Neural progenitor cell (in vitro differentiated cells): ENCODE measurements at regions not wholly inside any gene's neighbourhood (a gene's known extent, or its start where the extent isn't known, plus 50 kb on each side); places are given as distances from the start of the nearest gene placed in this dataset.

ENCODE experiments used
- DNase-seq: peaks from one replicate; pipeline ENCODE4 v3.0.0-alpha.2; 2016; ENCODE audit warnings: low spot score
- H2AFZ ChIP-seq: fragments of 200-600 bp; sonication (generic); replicated peaks from 2 replicates; pipeline ENCODE4 v1.6.1; 2016; ENCODE audit warnings: antibody characterized with exemption
- H3F3A ChIP-seq: fragments of 200-600 bp; sonication (generic); 2 replicates; pipeline ENCODE4 v1.6.1; 2016; ENCODE audit warnings: antibody characterized with exemption, low read depth
- H3K27ac ChIP-seq: fragments of 200-600 bp; sonication (generic); 2 replicates; pipeline ENCODE4 v1.5.1; 2016; ENCODE audit warnings: mild to moderate bottlenecking
- H3K27me3 ChIP-seq: fragments of 200-600 bp; sonication (generic); 2 replicates; pipeline ENCODE4 v1.6.1; 2016; ENCODE audit warnings: mild to moderate bottlenecking, moderate library complexity
- H3K36me3 ChIP-seq: fragments of 200-600 bp; sonication (generic); 2 replicates; pipeline ENCODE4 v1.5.1; 2016
- H3K4me1 ChIP-seq: fragments of 200-600 bp; sonication (generic); 2 replicates; pipeline ENCODE4 v1.6.1; 2016; ENCODE audit warnings: mixed run types
- H3K4me2 ChIP-seq: fragments of 200-600 bp; sonication (generic); 2 replicates; pipeline ENCODE4 v1.6.1; 2016
- H3K4me3 ChIP-seq: fragments of 200-600 bp; sonication (generic); 2 replicates; pipeline ENCODE4 v1.5.1; 2016
- H3K79me2 ChIP-seq: fragments of 200-600 bp; sonication (generic); 2 replicates; pipeline ENCODE4 v1.6.1; 2016; ENCODE audit warnings: low read depth
- H3K9ac ChIP-seq: fragments of 200-600 bp; sonication (generic); 2 replicates; pipeline ENCODE4 v1.6.1; 2016
- H3K9me3 ChIP-seq: fragments of 200-600 bp; sonication (generic); 2 replicates; pipeline ENCODE4 v1.5.1; 2016; ENCODE audit warnings: low read depth
- H4K20me1 ChIP-seq: fragments of 200-600 bp; sonication (generic); 2 replicates; pipeline ENCODE4 v1.6.1; 2016; ENCODE audit warnings: low read depth
- H3K27ac Mint-ChIP-seq: 3 replicates; pipeline ENCODE4 v1.8.0; 2021; ENCODE audit warnings: mixed read lengths
- H3K27me3 Mint-ChIP-seq: 2 replicates; pipeline ENCODE4 v1.8.0; 2022; ENCODE audit warnings: low read depth, mild to moderate bottlenecking, inconsistent platforms, moderate library complexity, mixed read lengths; ENCODE audit not compliant: insufficient read depth
- H3K36me3 Mint-ChIP-seq: 3 replicates; pipeline ENCODE4 v1.8.0; 2021; ENCODE audit warnings: mixed read lengths
- H3K4me1 Mint-ChIP-seq: 3 replicates; pipeline ENCODE4 v1.8.0; 2021; ENCODE audit warnings: mixed read lengths
- H3K4me3 Mint-ChIP-seq: 3 replicates; pipeline ENCODE4 v1.8.0; 2021; ENCODE audit warnings: mild to moderate bottlenecking, moderate library complexity, mixed read lengths
- H3K9me3 Mint-ChIP-seq: 3 replicates; pipeline ENCODE4 v1.8.0; 2020; ENCODE audit warnings: mixed read lengths
- EZH2 ChIP-seq: fragments of 200-600 bp; sonication (generic); IDR thresholded peaks from 2 replicates; pipeline ENCODE4 v1.6.1; 2017; ENCODE audit warnings: antibody characterized with exemption, mild to moderate bottlenecking, moderate library complexity
- EZH2phosphoT487 ChIP-seq: fragments of 200-600 bp; sonication (generic); IDR thresholded peaks from 2 replicates; pipeline ENCODE4 v1.6.1; 2017; ENCODE audit warnings: antibody characterized with exemption
- TF ChIP-seq, protein P1 (sequence below): fragments of 200-600 bp; sonication (generic); IDR thresholded peaks from 2 replicates; pipeline ENCODE4 v1.5.1; 2017; ENCODE audit warnings: antibody characterized with exemption, mild to moderate bottlenecking

DNA sequence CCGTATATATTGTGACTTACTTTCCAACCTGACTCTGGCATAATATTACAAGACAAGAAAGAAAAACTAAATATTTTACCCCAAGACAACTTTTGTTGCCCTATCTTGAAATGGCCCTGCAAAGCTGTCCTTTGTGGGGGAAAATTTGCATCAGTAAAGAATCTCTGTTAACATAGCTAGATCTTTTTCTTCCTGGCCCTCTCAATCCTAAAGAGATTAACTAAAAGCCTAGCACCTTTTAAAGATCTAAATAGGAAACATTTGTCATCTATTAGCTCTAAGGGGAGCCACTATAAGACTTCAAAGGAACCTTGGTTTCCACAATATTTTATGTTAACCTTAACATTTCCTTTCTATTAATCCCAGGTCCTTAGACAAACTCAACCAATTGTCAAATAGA lies 199.0 kb upstream of the SLITRK3 start:
- Histone ChIP-seq H3K79me2 (no peaks in the 10 kb centered on the region), H3K9ac (no peak overlapping the region), H4K20me1 (no peaks in the 10 kb centered on the region), H3K27me3 (no peaks in the 10 kb centered on the region), H3K4me3 (no peak overlapping the region), H3F3A (no peaks in the 10 kb centered on the region), H3K36me3 (no peaks in the 10 kb centered on the region), H3K4me2 (no peak overlapping the region), H3K9me3 (no peaks in the 10 kb centered on the region), H3K4me1 (peaks cover 5% of the 10 kb centered on the region), H3K27ac (no peak overlapping the region), H2AFZ (no peak overlapping the region)
- H3K4me1 Mint-ChIP-seq: no peaks in the 10 kb centered on the region
- no peak overlapping the region for H3K27ac Mint-ChIP-seq
- no peak for DNase-seq
- H3K27me3 Mint-ChIP-seq: peaks cover 2% of the 10 kb centered on the region
- TF ChIP-seq, protein P1, sequence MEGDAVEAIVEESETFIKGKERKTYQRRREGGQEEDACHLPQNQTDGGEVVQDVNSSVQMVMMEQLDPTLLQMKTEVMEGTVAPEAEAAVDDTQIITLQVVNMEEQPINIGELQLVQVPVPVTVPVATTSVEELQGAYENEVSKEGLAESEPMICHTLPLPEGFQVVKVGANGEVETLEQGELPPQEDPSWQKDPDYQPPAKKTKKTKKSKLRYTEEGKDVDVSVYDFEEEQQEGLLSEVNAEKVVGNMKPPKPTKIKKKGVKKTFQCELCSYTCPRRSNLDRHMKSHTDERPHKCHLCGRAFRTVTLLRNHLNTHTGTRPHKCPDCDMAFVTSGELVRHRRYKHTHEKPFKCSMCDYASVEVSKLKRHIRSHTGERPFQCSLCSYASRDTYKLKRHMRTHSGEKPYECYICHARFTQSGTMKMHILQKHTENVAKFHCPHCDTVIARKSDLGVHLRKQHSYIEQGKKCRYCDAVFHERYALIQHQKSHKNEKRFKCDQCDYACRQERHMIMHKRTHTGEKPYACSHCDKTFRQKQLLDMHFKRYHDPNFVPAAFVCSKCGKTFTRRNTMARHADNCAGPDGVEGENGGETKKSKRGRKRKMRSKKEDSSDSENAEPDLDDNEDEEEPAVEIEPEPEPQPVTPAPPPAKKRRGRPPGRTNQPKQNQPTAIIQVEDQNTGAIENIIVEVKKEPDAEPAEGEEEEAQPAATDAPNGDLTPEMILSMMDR: no peak
- no peak for TF ChIP-seq EZH2phosphoT487
- TF ChIP-seq EZH2: no peak
- no peak overlapping the region for H3K4me3 Mint-ChIP-seq
- H3K9me3 Mint-ChIP-seq: no peaks in the 10 kb centered on the region
- H3K36me3 Mint-ChIP-seq: no peaks in the 10 kb centered on the region

DNA sequence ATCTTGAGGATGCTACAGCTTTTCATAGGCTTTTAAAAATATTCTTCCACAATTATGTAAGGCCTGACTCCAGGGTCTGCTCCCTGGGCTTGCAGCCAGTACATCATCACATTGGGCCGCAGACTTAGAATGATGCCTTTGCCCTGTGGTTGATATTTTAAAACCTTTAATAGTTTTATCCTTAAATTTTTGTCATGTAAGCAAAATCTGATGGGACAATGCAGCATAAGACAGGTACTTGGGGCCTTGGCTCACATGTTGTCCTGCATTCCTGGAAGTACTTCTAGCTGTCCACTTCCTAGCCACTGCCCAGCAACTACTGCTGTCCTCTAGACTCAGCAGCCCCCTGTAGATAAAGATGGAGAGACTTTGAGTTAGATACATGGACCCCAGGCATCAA lies 197.3 kb upstream of the SLITRK3 start:
- Histone ChIP-seq H4K20me1 (no peaks in the 10 kb centered on the region), H3K4me1 (peaks cover 5% of the 10 kb centered on the region), H3K4me3 (no peak overlapping the region), H3K9ac (no peak overlapping the region), H3K36me3 (no peaks in the 10 kb centered on the region), H2AFZ (no peak overlapping the region), H3F3A (no peaks in the 10 kb centered on the region), H3K79me2 (no peaks in the 10 kb centered on the region), H3K9me3 (no peaks in the 10 kb centered on the region), H3K27ac (no peak overlapping the region), H3K27me3 (no peaks in the 10 kb centered on the region), H3K4me2 (no peak overlapping the region)
- no peaks in the 10 kb centered on the region for H3K36me3 Mint-ChIP-seq
- no peak for DNase-seq
- H3K9me3 Mint-ChIP-seq: no peaks in the 10 kb centered on the region
- no peaks in the 10 kb centered on the region for H3K4me1 Mint-ChIP-seq
- TF ChIP-seq, protein P1: no peak
- TF ChIP-seq EZH2phosphoT487: no peak
- no peak for TF ChIP-seq EZH2
- H3K4me3 Mint-ChIP-seq: no peak overlapping the region
- no peak overlapping the region for H3K27ac Mint-ChIP-seq
- H3K27me3 Mint-ChIP-seq: peaks cover 2% of the 10 kb centered on the region

DNA sequence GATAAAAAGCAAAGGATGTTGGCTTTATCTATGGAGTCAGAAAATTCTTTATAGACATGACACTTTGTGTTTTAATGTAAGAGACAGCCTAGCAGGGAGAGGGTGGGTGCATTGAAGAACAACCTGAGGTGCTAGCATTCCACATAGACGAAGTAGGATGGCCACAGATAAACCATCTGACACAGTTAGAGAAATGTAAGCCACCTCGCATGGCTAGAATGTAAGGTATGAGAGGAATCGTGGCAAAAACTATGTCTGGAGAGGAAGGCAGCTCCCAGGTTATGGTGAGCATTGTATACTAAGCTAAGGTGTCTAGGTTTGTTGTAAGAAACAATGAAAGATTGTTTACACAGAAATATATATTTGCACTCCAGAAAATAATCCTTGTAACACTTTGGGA lies 194.0 kb upstream of the SLITRK3 start:
- H3K9ac ChIP-seq: no peak overlapping the region
- no peaks in the 10 kb centered on the region for H3K36me3 Mint-ChIP-seq
- no peak overlapping the region for H3K27ac ChIP-seq
- peaks cover 5% of the 10 kb centered on the region for H3K4me1 ChIP-seq
- no peaks in the 10 kb centered on the region for H3K9me3 ChIP-seq
- H3K27me3 Mint-ChIP-seq: peaks cover 4% of the 10 kb centered on the region
- no peaks in the 10 kb centered on the region for H3F3A ChIP-seq
- no peak overlapping the region for H3K4me3 Mint-ChIP-seq
- no peaks in the 10 kb centered on the region for H3K4me1 Mint-ChIP-seq
- no peaks in the 10 kb centered on the region for H3K36me3 ChIP-seq
- H3K4me3 ChIP-seq: no peak overlapping the region
- no peaks in the 10 kb centered on the region for H4K20me1 ChIP-seq
- H2AFZ ChIP-seq: no peak overlapping the region
- H3K9me3 Mint-ChIP-seq: no peaks in the 10 kb centered on the region
- no peaks in the 10 kb centered on the region for H3K27me3 ChIP-seq
- no peaks in the 10 kb centered on the region for H3K79me2 ChIP-seq
- H3K4me2 ChIP-seq: no peak overlapping the region
- DNase-seq: no peak
- TF ChIP-seq, protein P1: no peak
- TF ChIP-seq EZH2 (no peak), EZH2phosphoT487 (no peak)
- no peak overlapping the region for H3K27ac Mint-ChIP-seq

DNA sequence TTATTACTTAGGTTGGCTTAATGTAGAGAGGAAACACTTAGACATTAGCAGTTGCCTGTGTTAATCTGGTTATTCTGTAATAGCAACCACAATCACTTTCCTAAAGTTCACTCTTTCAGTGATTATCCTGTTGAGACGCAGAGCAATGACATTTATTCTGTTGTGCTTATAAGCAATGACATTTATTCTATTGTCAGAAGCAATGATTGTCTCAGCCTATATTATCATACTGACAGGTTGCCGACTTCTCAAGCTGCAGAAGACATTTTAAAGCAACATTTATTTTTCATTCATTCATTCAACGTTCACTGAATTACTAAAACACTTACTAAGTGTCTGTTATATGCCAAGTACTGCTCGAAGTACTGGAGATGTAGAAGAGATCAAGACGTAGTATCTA lies 193.5 kb upstream of the SLITRK3 start:
- no peak overlapping the region for H3K4me3 Mint-ChIP-seq
- no peaks in the 10 kb centered on the region for H3K9me3 Mint-ChIP-seq
- Histone ChIP-seq H3K4me2 (no peak overlapping the region), H3K79me2 (no peaks in the 10 kb centered on the region), H3K4me1 (no peaks in the 10 kb centered on the region), H3K27me3 (no peaks in the 10 kb centered on the region), H3F3A (no peaks in the 10 kb centered on the region), H3K4me3 (no peak overlapping the region), H4K20me1 (no peaks in the 10 kb centered on the region), H2AFZ (no peak overlapping the region), H3K9ac (no peak overlapping the region), H3K9me3 (no peaks in the 10 kb centered on the region), H3K27ac (no peak overlapping the region), H3K36me3 (no peaks in the 10 kb centered on the region)
- H3K36me3 Mint-ChIP-seq: no peaks in the 10 kb centered on the region
- DNase-seq: no peak
- H3K4me1 Mint-ChIP-seq: no peaks in the 10 kb centered on the region
- no peak overlapping the region for H3K27ac Mint-ChIP-seq
- TF ChIP-seq EZH2phosphoT487: no peak
- H3K27me3 Mint-ChIP-seq: peaks cover 4% of the 10 kb centered on the region
